ENCODE measurements at regions not wholly inside any gene's neighbourhood (a gene's known extent, or its start where the extent isn't known, plus 50 kb on each side); places are given as distances from the start of the nearest gene placed in this dataset.

DNA sequence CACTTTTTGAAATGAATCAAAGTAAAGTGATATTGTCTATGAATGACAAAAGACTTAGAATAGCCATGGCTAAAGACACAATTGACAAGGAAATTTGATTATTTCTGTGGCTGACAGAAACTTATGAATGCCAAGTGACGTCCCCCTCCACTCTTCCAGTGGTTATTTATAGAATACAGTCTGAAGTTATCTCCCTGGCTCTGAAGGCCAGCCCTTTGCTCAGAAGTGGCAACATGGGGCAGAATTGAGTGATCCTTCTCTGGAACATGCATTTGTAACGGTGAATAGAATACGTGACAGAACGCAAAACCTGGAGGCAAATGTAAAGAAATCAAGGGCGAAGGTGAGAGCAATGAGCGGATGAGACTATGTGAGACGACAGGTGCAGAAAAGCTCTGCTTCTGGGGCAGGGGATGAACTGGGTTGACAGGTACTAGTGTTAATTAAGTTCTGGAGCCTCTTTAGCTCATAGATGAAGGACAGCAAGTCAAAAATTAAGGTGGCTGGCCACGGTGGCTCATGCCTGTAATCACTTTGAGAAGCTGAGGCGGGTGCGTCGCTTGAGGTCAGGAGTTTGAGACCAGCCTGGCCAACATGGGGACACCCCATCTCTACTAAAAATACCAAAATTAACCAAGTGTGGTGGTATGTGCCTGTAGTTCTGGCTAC lies 585.7 kb upstream of the B3GAT1 start:
- no peak for ATAC-seq
- Histone ChIP-seq H3K27ac (ENCODE audit: extremely low read depth, low read depth, low read length) (no peak overlapping the region), H3K9me3 (replicated peaks; ENCODE audit: control insufficient read depth, insufficient read depth, low read depth, low read length) (no peaks in the 10 kb centered on the region), H3K27me3 (ENCODE audit: control insufficient read depth in 2 of 2, insufficient read depth in 2 of 2, low read length in 2 of 2) (no peaks in the 10 kb centered on the region), H4K20me1 (replicated peaks; ENCODE audit: control insufficient read depth, insufficient read depth, low read length) (no peaks in the 10 kb centered on the region), H3K79me2 (ENCODE audit: control insufficient read depth, insufficient read depth, low read length) (no peaks in the 10 kb centered on the region), H3K9ac (ENCODE audit: insufficient read depth in 1 of 2, low read depth in 2 of 2, low read length in 2 of 2) (no peak overlapping the region), H3K4me1 (replicated peaks in 1 of 2; ENCODE audit: control insufficient read depth in 2 of 2, insufficient read depth in 2 of 2, low read length in 2 of 2) (no peaks in the 10 kb centered on the region; a peak in 1 of 5 replicates), H2AFZ (ENCODE audit: low read depth, low read length) (no peak overlapping the region), H3K4me3 (no peak overlapping the region), H3K9me1 (ENCODE audit: control insufficient read depth, insufficient read depth, low read length) (no peaks in the 10 kb centered on the region), H3K36me3 (ENCODE audit: control insufficient read depth, insufficient read depth, low read length) (no peaks in the 10 kb centered on the region), H3K4me2 (ENCODE audit: insufficient read depth, low read length) (no peak overlapping the region)
- under 1% methylated on average over 11 of the region's 11 CpGs for WGBS (ENCODE audit: insufficient coverage, low coverage, missing lambda C conversion rate)
- TF ChIP-seq HNRNPK (IDR thresholded peaks at IDR 0.05; ENCODE audit: low read depth, low read length, poor library complexity, severe bottlenecking) = no peak
- no peak for TF ChIP-seq MBD2 (IDR thresholded peaks at IDR 0.05; ENCODE audit: borderline replicate concordance, low read depth)
- intact Hi-C loops (cut with micrococcal nuclease) = no loop called here
- BruUV-seq (replicated peaks) = no TSS peak
- ChIA-PET POLR2A (interaction anchor here (0.7 kb wide), 1 partner anchor 77 kb away, joined by 3 read pairs; no protein-coding TSS in a partner anchor), CTCF (ENCODE audit: low intra/inter-chr PET ratio) (no interaction called here)
- DNase-seq (ENCODE audit: extremely low read depth in 1 of 4, low spot score in 3 of 4) = no peak
- no peak for FAIRE-seq
- in situ Hi-C loops (cut with MboI) = no loop called here

DNA sequence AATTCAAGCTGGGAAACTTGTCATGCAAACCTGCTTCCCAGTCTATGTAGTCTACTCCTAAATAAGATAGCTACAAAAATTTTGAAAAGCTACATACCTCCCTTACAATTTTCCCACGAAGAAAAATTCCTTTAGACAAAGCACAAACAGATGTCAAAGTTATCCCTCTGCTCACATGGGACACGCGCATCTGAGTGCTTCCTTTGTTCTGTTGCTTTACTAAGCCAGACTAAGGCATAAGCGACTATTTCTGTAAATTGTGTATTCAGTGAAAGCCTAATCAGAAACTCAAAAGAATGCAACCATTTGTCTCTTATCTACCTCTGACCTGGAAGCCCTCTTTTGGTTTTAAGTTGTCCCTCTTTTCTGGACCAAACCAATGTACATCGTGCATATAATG lies 583.7 kb upstream of the B3GAT1 start:
- ATAC-seq (no peak), FAIRE-seq (no peak), DNase-seq (ENCODE audit: extremely low read depth in 1 of 4, low spot score in 3 of 4) (no peak)
- H3K27me3 ChIP-seq (ENCODE audit: control insufficient read depth in 2 of 2, insufficient read depth in 2 of 2, low read length in 2 of 2) = no peaks in the 10 kb centered on the region
- H2AFZ ChIP-seq (ENCODE audit: low read depth, low read length) = no peak overlapping the region
- in situ Hi-C loops (cut with MboI) = no loop called here
- H3K79me2 ChIP-seq (ENCODE audit: control insufficient read depth, insufficient read depth, low read length) = no peaks in the 10 kb centered on the region
- H3K4me3 ChIP-seq = no peak overlapping the region
- no peak overlapping the region for H3K9ac ChIP-seq (ENCODE audit: insufficient read depth in 1 of 2, low read depth in 2 of 2, low read length in 2 of 2)
- H3K4me1 ChIP-seq (replicated peaks in 1 of 2; ENCODE audit: control insufficient read depth in 2 of 2, insufficient read depth in 2 of 2, low read length in 2 of 2) = no peaks in the 10 kb centered on the region; a peak in 1 of 5 replicates
- no peak overlapping the region for H3K4me2 ChIP-seq (ENCODE audit: insufficient read depth, low read length)
- no peaks in the 10 kb centered on the region for H3K9me1 ChIP-seq (ENCODE audit: control insufficient read depth, insufficient read depth, low read length)
- POLR2A ChIA-PET = interaction anchor here (1.0 kb wide), 1 partner anchor 11 kb away, joined by 3 read pairs; no protein-coding TSS in a partner anchor
- intact Hi-C loops (cut with micrococcal nuclease) = no loop called here
- no peaks in the 10 kb centered on the region for H4K20me1 ChIP-seq (replicated peaks; ENCODE audit: control insufficient read depth, insufficient read depth, low read length)
- BruUV-seq (replicated peaks) = no TSS peak
- 0% methylated on average over 5 of the region's 5 CpGs for WGBS (ENCODE audit: insufficient coverage, low coverage, missing lambda C conversion rate)
- CTCF ChIA-PET (ENCODE audit: low intra/inter-chr PET ratio) = no interaction called here
- H3K9me3 ChIP-seq (replicated peaks; ENCODE audit: control insufficient read depth, insufficient read depth, low read depth, low read length) = no peaks in the 10 kb centered on the region
- no peak overlapping the region for H3K27ac ChIP-seq (ENCODE audit: extremely low read depth, low read depth, low read length)
- no peaks in the 10 kb centered on the region for H3K36me3 ChIP-seq (ENCODE audit: control insufficient read depth, insufficient read depth, low read length)
- no peak for TF ChIP-seq RNF2 (IDR thresholded peaks at IDR 0.05)
- TF ChIP-seq CREBBP (IDR thresholded peaks at IDR 0.05; ENCODE audit: low read depth, low read length) = no peak
- no peak for TF ChIP-seq ZNF668 (CRISPR knock-in tag; IDR thresholded peaks at IDR 0.05)
- TF ChIP-seq PHF20 (IDR thresholded peaks at IDR 0.05; ENCODE audit: partially characterized antibody) = no peak
- TF ChIP-seq, protein P1, sequence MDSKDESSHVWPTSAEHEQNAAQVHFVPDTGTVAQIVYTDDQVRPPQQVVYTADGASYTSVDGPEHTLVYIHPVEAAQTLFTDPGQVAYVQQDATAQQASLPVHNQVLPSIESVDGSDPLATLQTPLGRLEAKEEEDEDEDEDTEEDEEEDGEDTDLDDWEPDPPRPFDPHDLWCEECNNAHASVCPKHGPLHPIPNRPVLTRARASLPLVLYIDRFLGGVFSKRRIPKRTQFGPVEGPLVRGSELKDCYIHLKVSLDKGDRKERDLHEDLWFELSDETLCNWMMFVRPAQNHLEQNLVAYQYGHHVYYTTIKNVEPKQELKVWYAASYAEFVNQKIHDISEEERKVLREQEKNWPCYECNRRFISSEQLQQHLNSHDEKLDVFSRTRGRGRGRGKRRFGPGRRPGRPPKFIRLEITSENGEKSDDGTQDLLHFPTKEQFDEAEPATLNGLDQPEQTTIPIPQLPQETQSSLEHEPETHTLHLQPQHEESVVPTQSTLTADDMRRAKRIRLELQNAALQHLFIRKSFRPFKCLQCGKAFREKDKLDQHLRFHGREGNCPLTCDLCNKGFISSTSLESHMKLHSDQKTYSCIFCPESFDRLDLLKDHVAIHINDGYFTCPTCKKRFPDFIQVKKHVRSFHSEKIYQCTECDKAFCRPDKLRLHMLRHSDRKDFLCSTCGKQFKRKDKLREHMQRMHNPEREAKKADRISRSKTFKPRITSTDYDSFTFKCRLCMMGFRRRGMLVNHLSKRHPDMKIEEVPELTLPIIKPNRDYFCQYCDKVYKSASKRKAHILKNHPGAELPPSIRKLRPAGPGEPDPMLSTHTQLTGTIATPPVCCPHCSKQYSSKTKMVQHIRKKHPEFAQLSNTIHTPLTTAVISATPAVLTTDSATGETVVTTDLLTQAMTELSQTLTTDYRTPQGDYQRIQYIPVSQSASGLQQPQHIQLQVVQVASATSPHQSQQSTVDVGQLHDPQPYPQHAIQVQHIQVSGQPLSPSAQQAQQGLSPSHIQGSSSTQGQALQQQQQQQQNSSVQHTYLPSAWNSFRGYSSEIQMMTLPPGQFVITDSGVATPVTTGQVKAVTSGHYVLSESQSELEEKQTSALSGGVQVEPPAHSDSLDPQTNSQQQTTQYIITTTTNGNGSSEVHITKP (IDR thresholded peaks at IDR 0.05; ENCODE audit: partially characterized antibody) = no peak
- TF ChIP-seq, protein P2, sequence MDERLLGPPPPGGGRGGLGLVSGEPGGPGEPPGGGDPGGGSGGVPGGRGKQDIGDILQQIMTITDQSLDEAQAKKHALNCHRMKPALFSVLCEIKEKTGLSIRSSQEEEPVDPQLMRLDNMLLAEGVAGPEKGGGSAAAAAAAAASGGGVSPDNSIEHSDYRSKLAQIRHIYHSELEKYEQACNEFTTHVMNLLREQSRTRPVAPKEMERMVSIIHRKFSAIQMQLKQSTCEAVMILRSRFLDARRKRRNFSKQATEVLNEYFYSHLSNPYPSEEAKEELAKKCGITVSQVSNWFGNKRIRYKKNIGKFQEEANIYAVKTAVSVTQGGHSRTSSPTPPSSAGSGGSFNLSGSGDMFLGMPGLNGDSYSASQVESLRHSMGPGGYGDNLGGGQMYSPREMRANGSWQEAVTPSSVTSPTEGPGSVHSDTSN (CRISPR knock-in tag; IDR thresholded peaks at IDR 0.05; ENCODE audit: low read depth) = no peak
- TF ChIP-seq, protein P2 (tag; conservative IDR thresholded peaks at IDR 0.05; ENCODE audit: low read depth) = no peak
- TF ChIP-seq SNIP1 (IDR thresholded peaks at IDR 0.05; ENCODE audit: low read depth) = no peak
- no peak for TF ChIP-seq DPF2 (IDR thresholded peaks at IDR 0.05)
